HG02571 (cell line): ENCODE measurements at regions not wholly inside any gene's neighbourhood (a gene's known extent, or its start where the extent isn't known, plus 50 kb on each side); places are given as distances from the start of the nearest gene placed in this dataset.

ENCODE experiments used
- ATAC-seq: cut with Tn5 transposase; IDR thresholded peaks from one replicate; pipeline ENCODE4 v1.9.1; 2021; ENCODE audit warnings: mild to moderate bottlenecking, moderate library complexity; ENCODE audit not compliant: unreplicated experiment

DNA sequence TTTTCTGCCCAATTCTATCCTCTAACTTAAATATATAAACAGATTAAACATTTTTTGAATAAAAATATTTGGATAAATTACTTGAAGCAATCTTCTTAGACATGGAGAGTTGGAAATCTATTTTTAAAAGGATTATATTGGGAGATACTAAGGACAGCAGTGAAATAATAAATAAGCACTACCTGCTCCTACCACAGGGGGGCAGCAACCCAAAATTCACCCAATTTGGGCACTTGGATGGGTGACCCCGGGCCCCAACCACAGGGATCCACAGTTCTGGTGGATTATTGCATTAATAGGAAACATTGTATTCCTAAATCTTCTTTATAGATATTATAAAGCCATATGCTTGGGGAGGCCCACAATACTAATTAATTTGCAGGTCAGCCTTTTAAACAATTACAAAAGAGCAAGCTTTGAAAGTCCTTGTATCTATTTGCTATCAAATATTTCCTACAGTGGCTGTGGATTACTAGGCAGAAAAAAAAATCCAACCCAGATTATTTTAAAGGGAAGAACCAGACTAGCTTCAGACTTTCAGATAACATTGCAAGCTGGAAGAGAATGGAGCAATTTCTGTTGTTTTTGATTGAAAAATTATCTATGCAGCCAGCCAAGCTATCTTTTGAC is 66.4 kb upstream of the PDE10A start:
- no peak for ATAC-seq

- no peak for ATAC-seq
Measured at GRCh38 chr6:165728216-165728615, 65.2 kb upstream of the PDE10A start.

DNA sequence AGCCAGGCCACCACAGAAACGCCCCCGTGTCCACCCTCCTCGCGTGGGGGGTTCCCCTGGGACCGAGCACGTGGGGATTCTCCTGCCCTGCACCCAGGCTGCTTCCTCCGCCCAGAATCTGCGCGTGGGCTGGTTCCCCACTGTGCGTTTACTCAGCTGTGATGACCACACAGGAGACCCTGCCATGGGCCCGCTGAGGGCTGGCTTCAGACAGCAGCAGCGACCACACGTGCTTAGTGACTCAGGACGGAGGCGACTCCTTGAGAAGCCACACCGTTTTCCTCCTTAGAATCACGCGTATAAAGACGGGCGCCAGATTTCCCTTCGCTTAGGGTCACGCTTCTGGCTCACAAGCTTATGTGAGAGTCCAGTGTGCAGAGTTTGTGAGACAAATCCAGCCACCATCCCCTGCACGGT is 63.9 kb upstream of the PDE10A start:
- ATAC-seq = no peak

DNA sequence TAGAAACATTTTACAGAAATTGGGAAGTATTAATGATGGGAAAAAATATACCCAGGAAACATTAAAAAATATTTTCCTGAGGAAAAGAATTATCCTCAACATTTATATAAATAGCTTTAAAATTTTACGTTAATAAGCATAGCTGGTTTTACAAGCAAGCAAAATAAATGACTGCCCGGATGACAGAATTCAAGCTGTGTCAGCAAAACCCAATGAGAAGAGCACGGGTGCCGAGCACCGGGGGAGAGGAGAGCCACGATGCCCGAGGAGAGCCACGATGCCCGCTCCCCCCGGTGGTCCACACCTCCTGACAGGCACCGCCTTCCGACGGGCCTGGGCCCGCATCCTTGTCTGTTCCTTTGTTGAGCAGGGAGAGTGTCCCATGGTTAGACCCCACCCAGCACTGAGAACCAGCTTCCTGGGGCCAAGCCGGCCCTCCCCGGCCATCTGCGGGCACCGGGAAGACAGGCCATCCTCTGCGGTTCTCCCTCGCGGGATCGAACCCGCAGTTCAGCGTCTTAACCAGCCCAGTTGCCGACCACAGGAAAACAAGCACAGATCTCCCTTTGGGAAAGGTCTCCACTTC is 63.3 kb upstream of the PDE10A start:
- ATAC-seq = no peak

- no peak for ATAC-seq
Measured at GRCh38 chr6:165725201-165725600, 62.2 kb upstream of the PDE10A start.

- no peak for ATAC-seq
Measured at GRCh38 chr6:165723326-165723725, 60.3 kb upstream of the PDE10A start.

DNA sequence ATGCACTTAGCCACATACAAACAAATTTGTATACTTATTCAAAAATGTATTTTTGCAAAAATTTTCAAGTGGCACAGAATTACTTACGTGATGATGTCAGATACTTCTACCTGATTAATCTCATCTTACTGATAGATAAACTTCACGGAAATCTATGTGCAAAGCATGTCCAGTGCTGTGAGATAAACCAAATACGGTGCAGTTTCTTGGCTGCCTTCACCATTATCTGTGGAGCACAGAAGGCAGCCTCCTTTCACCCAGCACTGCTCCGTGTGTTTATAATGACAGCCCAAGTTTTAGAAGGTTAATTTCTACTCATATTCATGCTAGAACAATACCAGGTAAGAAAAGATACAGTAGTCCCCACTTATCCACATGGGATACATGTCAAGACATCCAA is 59.0 kb upstream of the PDE10A start:
- ATAC-seq = no peak

DNA sequence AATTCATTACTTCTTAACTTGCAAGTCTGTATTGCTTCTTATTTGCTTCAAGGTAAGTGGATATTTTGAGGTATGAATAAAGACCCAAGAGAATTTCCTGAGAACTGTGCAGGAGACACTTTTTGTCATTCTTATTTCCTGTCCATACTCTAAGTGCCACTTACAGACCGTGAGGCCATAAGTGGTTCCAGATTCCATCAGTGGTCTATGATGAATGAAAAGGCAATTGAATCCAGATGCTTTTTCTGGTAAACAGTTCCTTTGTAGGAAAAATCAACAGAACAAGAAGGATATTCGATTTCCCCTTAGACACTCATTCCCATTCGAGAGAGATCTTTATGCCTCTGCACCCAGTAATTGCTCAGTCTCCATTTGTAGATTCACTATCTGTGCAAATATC is 58.3 kb upstream of the PDE10A start:
- no peak for ATAC-seq

GRCh38 chr6:165718491-165718891 is 55.5 kb upstream of the PDE10A start:
- no peak for ATAC-seq

DNA sequence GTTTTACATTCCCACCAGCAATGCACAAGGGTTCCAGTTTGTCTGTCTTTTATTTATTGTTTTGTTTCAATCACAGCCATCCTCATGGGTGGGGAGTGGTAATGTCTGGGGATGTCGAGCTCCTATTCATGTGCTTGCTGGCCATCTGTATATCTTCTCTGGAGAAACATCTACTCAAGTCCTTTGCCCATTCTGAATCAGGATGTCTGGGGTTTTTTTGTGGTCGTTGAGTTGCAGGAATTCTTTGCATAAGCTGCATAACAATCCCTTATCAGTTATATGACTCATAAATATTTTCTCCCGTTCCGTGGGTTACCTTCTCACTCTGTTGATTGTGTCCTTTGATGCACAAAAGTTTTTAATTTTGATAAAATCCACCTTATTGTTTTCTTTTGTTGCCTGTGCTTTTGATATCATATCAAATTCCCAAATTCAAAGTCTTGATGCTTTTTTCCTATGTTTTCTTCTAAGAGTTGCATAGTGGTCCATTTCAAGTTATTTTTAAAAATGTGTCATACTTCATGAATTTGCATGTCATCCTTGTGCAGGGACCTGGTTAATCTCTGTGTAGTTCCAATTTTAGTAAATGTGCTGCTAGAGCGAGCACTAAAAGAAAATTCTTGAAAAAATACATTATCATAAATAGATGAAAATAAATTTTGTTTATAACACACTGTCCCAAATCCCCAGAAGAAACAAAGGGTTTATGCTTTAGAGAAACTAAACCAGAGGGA is 54.9 kb upstream of the PDE10A start:
- ATAC-seq = no peak

- ATAC-seq = no peak
Measured at GRCh38 chr6:165716886-165717285, 53.8 kb upstream of the PDE10A start.

DNA sequence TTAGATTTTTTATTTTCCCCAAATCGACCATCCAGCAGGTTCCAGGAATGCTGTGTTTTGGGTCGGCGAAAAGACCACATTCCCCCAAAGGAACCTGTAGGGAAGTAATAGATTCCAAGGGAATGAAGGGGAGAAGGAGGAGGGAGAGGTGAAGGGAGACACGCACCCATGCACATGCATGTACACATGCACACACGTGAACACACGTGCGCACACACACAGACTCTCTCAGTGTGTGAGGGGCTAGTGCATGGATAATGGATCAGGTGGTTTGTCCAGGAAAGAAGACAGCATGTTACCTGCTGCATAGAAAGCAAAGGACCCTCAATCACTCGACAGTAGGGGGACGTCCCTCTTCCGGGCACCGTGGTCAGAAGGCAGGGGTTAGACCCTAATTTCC is 52.4 kb upstream of the PDE10A start:
- ATAC-seq = no peak

- ATAC-seq = no peak
Measured at GRCh38 chr6:165714907-165715306, 51.9 kb upstream of the PDE10A start.

GRCh38 chr6:165713845-165714466 is 50.9 kb upstream of the PDE10A start:
- ATAC-seq = no peak
